Effector CD8-positive, alpha-beta T cell (primary cell): ENCODE measurements at regions not wholly inside any gene's neighbourhood (a gene's known extent, or its start where the extent isn't known, plus 50 kb on each side); places are given as distances from the start of the nearest gene placed in this dataset.

Experiments used
- DNase-seq: peaks from one replicate; lab custom pipeline; 2025; lab: John Stamatoyannopoulos, UW

GRCh38 chr19:31092274-31092673 is 257.0 kb downstream of the TSHZ3 start:
- DNase-seq, result no peak

- DNase-seq, result no peak
Measured at GRCh38 chr19:31089681-31090080, 259.6 kb downstream of the TSHZ3 start.

- no peak for DNase-seq
Measured at GRCh38 chr19:31085125-31085524, 264.1 kb downstream of the TSHZ3 start.

- no peak for DNase-seq
Measured at GRCh38 chr19:31083105-31083504, 266.1 kb downstream of the TSHZ3 start.

- no peak for DNase-seq
Measured at GRCh38 chr19:31075146-31075655, 274.0 kb downstream of the TSHZ3 start.

GRCh38 chr19:31074199-31075125 is 274.8 kb downstream of the TSHZ3 start:
- no peak for DNase-seq

- DNase-seq, result no peak
Measured at GRCh38 chr19:31073485-31074198, 275.6 kb downstream of the TSHZ3 start.

- DNase-seq, result no peak
Measured at GRCh38 chr19:31072451-31072850, 276.8 kb downstream of the TSHZ3 start.

- DNase-seq, result no peak
Measured at GRCh38 chr19:31071136-31071855, 277.9 kb downstream of the TSHZ3 start.

- DNase-seq, result no peak
Measured at GRCh38 chr19:31070146-31071065, 278.8 kb downstream of the TSHZ3 start.

- no peak for DNase-seq
Measured at GRCh38 chr19:31068268-31068667, 281.0 kb downstream of the TSHZ3 start.

- DNase-seq, result no peak
Measured at GRCh38 chr19:31066385-31066784, 282.9 kb downstream of the TSHZ3 start.

GRCh38 chr19:31064491-31064890 is 284.7 kb downstream of the TSHZ3 start:
- DNase-seq, result no peak

GRCh38 chr19:31058676-31059340 is 290.4 kb downstream of the TSHZ3 start:
- no peak for DNase-seq

- no peak for DNase-seq
Measured at GRCh38 chr19:31057476-31057875, 291.8 kb downstream of the TSHZ3 start.

GRCh38 chr19:31055454-31055853 is 293.8 kb downstream of the TSHZ3 start:
- DNase-seq, result no peak

GRCh38 chr19:31054430-31054829 is 294.8 kb downstream of the TSHZ3 start:
- no peak for DNase-seq

GRCh38 chr19:31049431-31049830 is 299.8 kb downstream of the TSHZ3 start:
- no peak for DNase-seq

- no peak for DNase-seq
Measured at GRCh38 chr19:31046024-31046423, 303.2 kb downstream of the TSHZ3 start.

GRCh38 chr19:31041461-31041860 is 307.8 kb downstream of the TSHZ3 start:
- DNase-seq, result no peak

- DNase-seq, result no peak
Measured at GRCh38 chr19:31039151-31039550, 310.1 kb downstream of the TSHZ3 start.
